NCI-H187 (cell line): ENCODE measurements at regions not wholly inside any gene's neighbourhood (a gene's known extent, or its start where the extent isn't known, plus 50 kb on each side); places are given as distances from the start of the nearest gene placed in this dataset.

Experiments
- DNase-seq, 2 experiments: peaks; one replicate each; lab custom pipeline; 2025; lab: John Stamatoyannopoulos, UW

GRCh38 chr22:27662359-27663301, 138.9 kb downstream of the MN1 start:
- DNase-seq, result no peak

- DNase-seq, result no peak
These were observed 137.7 kb downstream of the MN1 start for GRCh38 chr22:27663812-27664211.

GRCh38 chr22:27666272-27666997, 135.1 kb downstream of the MN1 start:
- DNase-seq, result no peak

GRCh38 chr22:27667121-27667843, 134.3 kb downstream of the MN1 start:
- no peak for DNase-seq

GRCh38 chr22:27668828-27669797, 132.4 kb downstream of the MN1 start:
- DNase-seq, result no peak

- no peak for DNase-seq
These were observed 131.6 kb downstream of the MN1 start for GRCh38 chr22:27669798-27670599.

GRCh38 chr22:27670701-27671412, 130.7 kb downstream of the MN1 start:
- DNase-seq, result no peak

- DNase-seq, result no peak
These were observed 130.1 kb downstream of the MN1 start for GRCh38 chr22:27671413-27671935.

- no peak for DNase-seq
These were observed 128.7 kb downstream of the MN1 start for GRCh38 chr22:27672721-27673418.

GRCh38 chr22:27673839-27674238, 127.7 kb downstream of the MN1 start:
- no peak for DNase-seq

GRCh38 chr22:27674261-27674923, 127.2 kb downstream of the MN1 start:
- DNase-seq, result no peak

GRCh38 chr22:27676545-27677213, 124.9 kb downstream of the MN1 start:
- DNase-seq, result no peak

- DNase-seq, result no peak
These were observed 123.6 kb downstream of the MN1 start for GRCh38 chr22:27677905-27678458.

GRCh38 chr22:27679176-27679575, 122.4 kb downstream of the MN1 start:
- no peak for DNase-seq

- no peak for DNase-seq
These were observed 121.7 kb downstream of the MN1 start for GRCh38 chr22:27679693-27680488.

- no peak for DNase-seq
These were observed 120.9 kb downstream of the MN1 start for GRCh38 chr22:27680636-27681035.

GRCh38 chr22:27681037-27681436, 120.5 kb downstream of the MN1 start:
- DNase-seq, result no peak
